ENCODE measurements at regions not wholly inside any gene's neighbourhood (a gene's known extent, or its start where the extent isn't known, plus 50 kb on each side); places are given as distances from the start of the nearest gene placed in this dataset.

DNA sequence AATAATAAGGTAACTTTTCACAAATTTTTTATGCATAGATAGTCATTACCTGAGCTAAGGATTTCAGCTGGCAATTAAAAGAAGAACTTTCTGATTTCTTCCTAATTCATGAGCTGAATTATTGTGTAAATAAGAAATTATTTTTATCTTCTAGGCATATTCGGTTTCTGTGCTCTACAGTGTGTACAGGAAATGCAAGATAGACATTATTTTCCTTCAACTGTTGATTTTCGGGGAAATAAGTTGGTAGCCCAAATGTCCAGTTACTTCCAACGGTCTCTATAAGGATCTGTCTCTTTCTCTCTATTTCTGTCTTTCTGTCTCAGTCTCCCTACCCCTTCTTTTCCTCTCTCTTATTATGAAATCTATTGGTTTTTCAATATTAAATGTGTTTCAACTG, 137.3 kb upstream of the CLNK start (continued):
- TF ChIP-seq NANOG (IDR thresholded peaks at IDR 0.05; ENCODE audit: insufficient read depth, low read depth, low read length, poor library complexity, severe bottlenecking), result no peak
- no peak for TF ChIP-seq GABPA (IDR thresholded peaks at IDR 0.05; ENCODE audit: borderline replicate concordance, insufficient read depth, low read length)

Measured in H1 (cell line).